IPS DF 4.7 (cell line): ENCODE measurements at regions not wholly inside any gene's neighbourhood (a gene's known extent, or its start where the extent isn't known, plus 50 kb on each side); places are given as distances from the start of the nearest gene placed in this dataset.

ENCODE experiments used
- DNase-seq: peaks from one replicate; pipeline ENCODE4 v3.0.0-alpha.2; 2013; ENCODE audit warnings: low spot score; ENCODE audit errors: extremely low read depth

GRCh38 chrX:122666601-122667000 is 517.5 kb upstream of the GRIA3 start:
- no peak for DNase-seq

GRCh38 chrX:122667667-122668066 is 516.4 kb upstream of the GRIA3 start:
- DNase-seq = no peak

- no peak for DNase-seq
These were observed 480.3 kb upstream of the GRIA3 start for GRCh38 chrX:122703762-122704161.

- no peak for DNase-seq
These were observed 444.3 kb upstream of the GRIA3 start for GRCh38 chrX:122739770-122740169.

GRCh38 chrX:122770581-122770980 is 413.5 kb upstream of the GRIA3 start:
- no peak for DNase-seq

- no peak for DNase-seq
These were observed 412.1 kb upstream of the GRIA3 start for GRCh38 chrX:122771933-122772332.

- no peak for DNase-seq
These were observed 406.3 kb upstream of the GRIA3 start for GRCh38 chrX:122777766-122778165.

GRCh38 chrX:122783918-122784317 is 400.2 kb upstream of the GRIA3 start:
- DNase-seq = no peak

GRCh38 chrX:122787231-122787630 is 396.8 kb upstream of the GRIA3 start:
- no peak for DNase-seq

GRCh38 chrX:122788216-122788615 is 395.9 kb upstream of the GRIA3 start:
- DNase-seq = no peak

GRCh38 chrX:122790376-122791095 is 393.5 kb upstream of the GRIA3 start:
- DNase-seq = no peak

- no peak for DNase-seq
These were observed 370.2 kb upstream of the GRIA3 start for GRCh38 chrX:122813876-122814275.

- no peak for DNase-seq
These were observed 367.8 kb upstream of the GRIA3 start for GRCh38 chrX:122816288-122816687.

- DNase-seq = no peak
These were observed 366.6 kb upstream of the GRIA3 start for GRCh38 chrX:122817321-122817955.

GRCh38 chrX:122818068-122818467 is 366.0 kb upstream of the GRIA3 start:
- DNase-seq = no peak

GRCh38 chrX:122833230-122833629 is 350.8 kb upstream of the GRIA3 start:
- no peak for DNase-seq

GRCh38 chrX:122835886-122836285 is 348.2 kb upstream of the GRIA3 start:
- DNase-seq = no peak

- DNase-seq = no peak
These were observed 333.8 kb upstream of the GRIA3 start for GRCh38 chrX:122850326-122850725.

- DNase-seq = no peak
These were observed 327.9 kb upstream of the GRIA3 start for GRCh38 chrX:122856205-122856604.

GRCh38 chrX:122857734-122858133 is 326.3 kb upstream of the GRIA3 start:
- DNase-seq = no peak

GRCh38 chrX:122863067-122863466 is 321.0 kb upstream of the GRIA3 start:
- no peak for DNase-seq

- no peak for DNase-seq
These were observed 317.5 kb upstream of the GRIA3 start for GRCh38 chrX:122866532-122866931.

- no peak for DNase-seq
These were observed 315.4 kb upstream of the GRIA3 start for GRCh38 chrX:122868631-122869030.
